ENCODE measurements at regions not wholly inside any gene's neighbourhood (a gene's known extent, or its start where the extent isn't known, plus 50 kb on each side); places are given as distances from the start of the nearest gene placed in this dataset.
"Not testable (repeated sequence)": the region's sequence is repeated elsewhere in the genome, so short reads cannot be mapped to it uniquely, and the experiment has no call there.

DNA sequence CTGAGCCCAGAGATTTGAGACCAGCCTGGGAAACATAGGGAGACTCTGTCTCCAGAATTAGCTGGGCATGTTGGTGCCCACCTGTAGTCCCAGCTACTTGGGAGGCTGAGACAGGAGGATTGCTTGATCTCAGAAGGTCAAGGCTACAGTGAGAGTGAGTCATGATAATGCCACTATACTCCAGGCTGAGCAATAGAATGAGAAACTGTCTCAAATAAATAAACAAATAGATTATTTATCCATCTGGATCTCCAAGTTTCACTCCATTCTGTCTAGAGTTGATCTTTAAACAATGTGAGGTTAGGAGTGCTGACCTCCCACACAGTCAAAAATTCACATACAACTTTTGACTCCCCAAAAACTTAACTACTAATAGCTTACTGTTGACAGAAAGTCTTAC lies 106.8 kb upstream of the PALMD start:
- DNase-seq: no peak

DNA sequence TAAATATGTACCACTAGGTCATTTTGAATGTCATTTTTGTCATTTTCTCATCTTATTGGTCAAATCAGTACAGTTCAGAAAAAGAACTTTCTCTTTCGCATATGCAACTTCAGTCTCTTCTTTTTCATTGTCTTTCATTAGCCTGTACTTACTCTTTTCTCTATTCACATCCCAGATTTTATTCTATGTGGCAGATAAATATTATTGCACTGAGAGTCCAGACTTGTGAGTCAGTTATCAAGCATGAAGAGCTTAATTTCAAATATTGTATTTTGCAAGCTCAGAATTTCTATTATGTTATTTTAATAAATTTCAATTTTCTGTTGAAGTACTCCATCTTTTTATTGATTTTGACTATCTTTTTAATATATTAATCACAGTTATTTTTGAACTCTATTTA lies 105.2 kb upstream of the PALMD start:
- no peak for DNase-seq

GRCh38 chr1:99544328-99544727 lies 101.6 kb upstream of the PALMD start:
- no peak for DNase-seq

- DNase-seq: no peak
Observed at GRCh38 chr1:99546432-99547416, 99.2 kb upstream of the PALMD start.

DNA sequence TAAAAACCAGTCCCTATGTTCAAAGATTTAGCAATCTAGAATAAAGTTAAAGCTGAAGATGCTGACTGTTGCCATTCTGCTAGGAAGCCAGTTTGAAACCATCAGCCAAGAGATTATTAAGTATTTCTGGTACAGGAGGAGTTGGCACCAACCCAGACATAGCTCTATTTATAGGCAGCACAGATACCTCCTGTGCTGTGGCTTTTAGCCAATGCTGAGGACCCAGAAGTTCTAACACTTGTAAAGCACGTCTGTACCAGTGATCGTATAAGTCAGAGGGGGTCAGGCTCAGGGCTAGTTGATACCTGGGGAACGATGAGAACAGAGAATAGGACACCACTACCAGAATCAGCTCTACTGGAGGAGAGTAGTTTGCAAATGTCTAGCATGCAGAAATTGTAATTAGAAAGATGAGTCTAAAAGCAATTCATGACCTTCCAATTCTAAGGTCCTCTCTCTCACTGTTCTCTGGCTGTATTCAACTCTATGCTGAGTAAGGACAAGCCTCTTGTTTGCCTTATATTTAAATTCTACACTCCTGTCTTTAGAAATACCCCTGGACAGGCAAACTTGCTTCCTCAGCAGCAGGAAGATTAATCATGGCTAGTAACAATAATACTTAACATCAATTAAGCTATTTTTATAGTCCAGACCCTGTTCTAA lies 96.8 kb upstream of the PALMD start:
- no peak for DNase-seq

DNA sequence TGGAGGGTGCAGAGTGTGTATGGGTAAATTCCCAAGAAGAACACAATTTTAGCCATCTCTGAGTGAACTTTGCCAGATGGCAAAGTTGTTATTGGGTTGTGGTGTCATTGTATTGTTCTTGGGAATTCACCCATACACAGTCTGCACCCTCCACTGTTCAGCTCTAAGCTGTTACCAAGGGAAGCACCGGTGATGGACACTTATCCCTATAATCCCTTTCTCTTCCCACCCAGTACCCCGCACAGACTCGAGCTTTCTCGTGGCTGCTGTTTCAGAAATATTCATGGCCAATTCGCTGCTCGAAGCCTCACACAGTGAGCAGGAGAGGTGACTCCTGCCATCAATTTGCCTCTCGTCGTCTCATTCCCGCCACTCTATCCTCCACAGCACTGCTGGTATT lies 95.7 kb upstream of the PALMD start:
- DNase-seq: no peak

DNA sequence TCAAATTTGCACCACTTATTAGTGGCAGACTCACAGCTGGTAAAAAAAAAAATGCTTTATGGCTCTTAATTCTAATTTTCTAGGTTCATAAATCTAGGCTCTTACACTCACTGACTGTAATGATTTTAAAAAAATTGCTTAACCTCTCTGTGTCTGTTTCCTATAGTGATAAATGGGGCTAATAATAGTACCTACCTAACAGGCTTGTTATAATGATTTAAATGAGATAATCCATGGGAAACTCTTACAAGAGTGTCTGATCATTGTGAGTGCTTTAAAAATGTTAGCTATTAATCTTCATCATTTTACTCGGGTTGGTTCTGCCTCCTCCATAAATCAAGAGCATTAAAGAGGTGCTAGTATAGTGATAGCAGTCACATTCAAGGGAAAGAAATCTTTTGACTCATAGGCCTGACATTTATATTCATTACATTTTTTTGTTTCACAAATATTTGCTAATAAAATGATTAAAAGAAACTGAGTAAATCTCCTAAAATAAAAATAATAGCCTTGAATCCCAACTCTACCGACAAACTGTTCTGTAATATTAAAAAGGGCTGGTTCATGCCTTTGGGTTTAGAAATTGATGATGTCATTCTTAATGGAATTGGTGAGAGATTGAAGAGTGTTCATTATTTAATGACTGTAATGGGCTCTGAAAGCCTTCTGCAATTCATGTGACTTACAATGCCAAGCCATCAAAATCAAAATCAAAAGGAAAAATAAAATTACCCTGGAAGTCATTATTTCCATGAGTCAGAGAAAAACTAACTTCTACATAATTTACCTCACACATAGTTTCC lies 93.9 kb upstream of the PALMD start:
- no peak for DNase-seq

DNA sequence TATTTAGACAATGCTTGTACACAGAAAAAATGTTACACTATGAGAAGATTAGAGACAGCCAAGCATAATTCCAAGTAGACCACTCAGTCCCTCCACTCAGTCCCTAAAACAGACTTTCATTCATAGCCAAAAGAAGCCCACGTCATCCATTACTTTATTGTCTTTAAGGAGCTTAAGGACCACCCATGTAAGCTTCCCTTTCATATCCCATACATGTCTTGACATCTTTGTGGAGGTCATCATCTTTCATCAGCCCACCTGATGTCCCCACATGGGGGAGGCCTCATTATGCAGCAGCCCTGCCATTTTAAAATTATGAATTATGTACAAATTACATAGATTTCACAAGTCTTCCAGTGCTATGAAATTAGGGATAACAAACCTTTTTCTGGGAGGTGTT lies 92.6 kb upstream of the PALMD start:
- DNase-seq: no peak

- DNase-seq: not testable (repeated sequence)
Observed at GRCh38 chr1:99553819-99554218, 92.1 kb upstream of the PALMD start.

DNA sequence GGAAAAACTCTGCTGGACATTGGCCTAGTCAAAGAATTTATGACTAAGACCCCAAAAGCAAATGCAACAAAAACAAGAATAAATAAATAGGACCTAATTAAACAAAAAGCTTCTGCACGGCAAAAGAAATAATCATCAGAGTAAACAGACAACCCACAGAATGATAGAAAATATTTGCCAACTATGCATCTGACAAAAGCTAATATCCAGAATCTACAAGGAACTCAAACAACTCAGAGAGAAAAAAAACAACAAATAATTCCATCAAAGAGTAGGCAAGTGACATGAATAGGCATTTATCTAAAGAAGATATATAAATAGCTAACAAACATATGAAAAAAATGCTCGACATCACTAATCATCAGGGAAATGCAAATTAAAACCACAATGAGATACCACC lies 91.2 kb upstream of the PALMD start:
- DNase-seq: no peak

GRCh38 chr1:99557546-99558202 lies 88.2 kb upstream of the PALMD start:
- DNase-seq: no peak

GRCh38 chr1:99559166-99559565 lies 86.7 kb upstream of the PALMD start:
- DNase-seq: no peak

GRCh38 chr1:99560207-99561040 lies 85.5 kb upstream of the PALMD start:
- no peak for DNase-seq

GRCh38 chr1:99561952-99562351 lies 84.0 kb upstream of the PALMD start:
- DNase-seq: no peak

- DNase-seq: no peak
Observed at GRCh38 chr1:99565606-99566289, 80.2 kb upstream of the PALMD start.

DNA sequence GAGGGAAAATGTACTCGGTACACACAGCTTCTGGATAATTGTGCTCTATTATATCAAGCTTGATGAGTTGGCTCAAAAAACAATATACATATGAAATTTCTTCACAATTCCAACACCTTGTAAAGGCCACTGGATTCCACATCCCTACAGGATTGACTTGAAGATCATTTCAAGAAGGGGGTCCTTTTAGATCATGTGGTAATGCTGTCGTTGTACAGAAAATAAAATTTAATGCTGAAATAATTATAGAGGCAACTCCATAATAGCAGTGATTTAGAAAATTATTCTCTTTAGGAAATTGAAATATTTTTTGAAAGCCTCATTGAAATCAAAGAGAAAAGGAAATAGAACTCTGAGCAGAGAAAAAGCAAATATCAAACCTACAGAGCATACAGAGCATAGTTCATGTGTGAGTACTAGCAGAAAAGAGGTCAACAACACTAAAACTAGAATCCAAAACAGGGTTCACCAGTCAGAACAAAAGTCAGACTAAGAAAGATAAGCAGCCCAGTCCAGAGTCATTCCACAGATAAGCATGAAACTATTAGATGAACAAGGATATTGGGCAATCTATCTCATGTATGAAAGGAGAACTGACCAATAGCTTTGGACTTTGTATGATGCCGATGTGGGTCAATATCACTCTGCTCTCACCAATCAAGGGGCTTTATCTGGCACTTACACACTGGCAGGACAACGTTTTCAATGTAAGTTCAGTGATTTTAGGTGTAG lies 79.5 kb upstream of the PALMD start:
- DNase-seq: no peak

DNA sequence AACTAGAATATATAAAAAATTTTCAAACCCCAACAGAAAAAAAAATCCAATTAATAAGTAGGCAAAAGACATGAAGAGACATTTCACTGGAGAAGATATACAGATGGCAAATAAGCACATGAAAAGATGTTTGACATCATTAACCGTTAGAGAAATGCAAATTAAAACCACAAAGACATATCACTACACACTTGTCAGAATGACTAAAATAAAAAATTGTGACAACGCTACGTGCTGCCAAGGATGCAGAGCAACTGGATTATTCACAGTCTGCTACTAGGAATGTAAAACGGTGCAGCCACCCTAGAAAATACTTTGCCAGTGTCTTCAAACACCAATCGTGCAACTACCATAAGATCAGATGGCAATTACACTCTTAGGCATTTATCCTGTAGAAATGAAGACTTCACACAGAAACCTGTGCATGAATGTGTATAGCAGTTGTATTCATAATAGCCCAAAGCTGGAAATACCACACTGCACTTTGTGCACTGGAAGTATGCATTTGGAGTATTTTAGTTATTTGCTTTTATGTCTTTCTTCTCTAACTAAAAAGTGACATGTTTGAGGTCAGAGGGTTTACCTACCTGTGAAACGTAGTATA lies 75.3 kb upstream of the PALMD start:
- DNase-seq: no peak

- DNase-seq: no peak
Observed at GRCh38 chr1:99571092-99571734, 74.7 kb upstream of the PALMD start.
